NB4 (cell line): ENCODE measurements at regions not wholly inside any gene's neighbourhood (a gene's known extent, or its start where the extent isn't known, plus 50 kb on each side); places are given as distances from the start of the nearest gene placed in this dataset.
"Not testable (repeated sequence)": the region's sequence is repeated elsewhere in the genome, so short reads cannot be mapped to it uniquely, and the experiment has no call there.

Experiments
- DNase-seq: peaks from one replicate; pipeline ENCODE4 v3.0.0; 2010; ENCODE audit warnings: low read depth
- H3K4me3 ChIP-seq: one replicate; pipeline ENCODE4 v1.5.1; 2011; ENCODE audit warnings: mild to moderate bottlenecking, low read depth, low read length, moderate library complexity
- MYC ChIP-seq: IDR thresholded peaks from 2 replicates; pipeline ENCODE4 v1.6.1; 2011; ENCODE audit warnings: low read depth, low read length
- POLR2A ChIP-seq: IDR thresholded peaks from 2 replicates; pipeline ENCODE4 v1.6.1; 2011; ENCODE audit warnings: mild to moderate bottlenecking; ENCODE audit not compliant: insufficient read length; ENCODE audit errors: extremely low read depth
- TF ChIP-seq, protein P1 (sequence below): IDR thresholded peaks from one replicate; pipeline ENCODE4 v1.5.1; 2012; ENCODE audit warnings: low read depth, low read length
- TF ChIP-seq, protein P2 (sequence below): IDR thresholded peaks from 2 replicates; pipeline ENCODE4 v1.6.1; 2011; ENCODE audit warnings: low read depth, low read length

DNA sequence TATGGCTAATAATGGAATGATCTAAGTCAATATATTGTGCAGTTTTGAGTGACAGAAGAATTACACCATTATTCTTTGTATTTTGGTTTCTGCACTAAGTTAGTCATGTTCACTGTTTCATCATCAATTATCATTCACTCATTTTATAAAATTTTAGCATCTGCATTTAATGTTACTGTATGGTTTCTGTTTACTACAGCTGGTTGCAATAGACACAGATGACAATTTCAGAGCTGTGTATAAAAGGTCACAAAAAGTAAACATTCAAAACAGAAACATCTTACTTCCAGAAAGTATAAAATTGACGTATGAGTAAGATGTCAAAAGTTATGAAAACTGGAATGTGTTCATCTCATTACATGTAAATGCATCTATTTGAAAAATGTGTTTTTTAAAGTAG is 111.1 kb upstream of the GBE1 start:
- TF ChIP-seq, protein P1, sequence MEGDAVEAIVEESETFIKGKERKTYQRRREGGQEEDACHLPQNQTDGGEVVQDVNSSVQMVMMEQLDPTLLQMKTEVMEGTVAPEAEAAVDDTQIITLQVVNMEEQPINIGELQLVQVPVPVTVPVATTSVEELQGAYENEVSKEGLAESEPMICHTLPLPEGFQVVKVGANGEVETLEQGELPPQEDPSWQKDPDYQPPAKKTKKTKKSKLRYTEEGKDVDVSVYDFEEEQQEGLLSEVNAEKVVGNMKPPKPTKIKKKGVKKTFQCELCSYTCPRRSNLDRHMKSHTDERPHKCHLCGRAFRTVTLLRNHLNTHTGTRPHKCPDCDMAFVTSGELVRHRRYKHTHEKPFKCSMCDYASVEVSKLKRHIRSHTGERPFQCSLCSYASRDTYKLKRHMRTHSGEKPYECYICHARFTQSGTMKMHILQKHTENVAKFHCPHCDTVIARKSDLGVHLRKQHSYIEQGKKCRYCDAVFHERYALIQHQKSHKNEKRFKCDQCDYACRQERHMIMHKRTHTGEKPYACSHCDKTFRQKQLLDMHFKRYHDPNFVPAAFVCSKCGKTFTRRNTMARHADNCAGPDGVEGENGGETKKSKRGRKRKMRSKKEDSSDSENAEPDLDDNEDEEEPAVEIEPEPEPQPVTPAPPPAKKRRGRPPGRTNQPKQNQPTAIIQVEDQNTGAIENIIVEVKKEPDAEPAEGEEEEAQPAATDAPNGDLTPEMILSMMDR = no peak
- TF ChIP-seq POLR2A (no peak), MYC (no peak)
- TF ChIP-seq, protein P2, sequence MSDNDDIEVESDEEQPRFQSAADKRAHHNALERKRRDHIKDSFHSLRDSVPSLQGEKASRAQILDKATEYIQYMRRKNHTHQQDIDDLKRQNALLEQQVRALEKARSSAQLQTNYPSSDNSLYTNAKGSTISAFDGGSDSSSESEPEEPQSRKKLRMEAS = no peak
- no peak for DNase-seq

GRCh38 chr3:81871358-81872155 is 110.1 kb upstream of the GBE1 start:
- H3K4me3 ChIP-seq = no peak overlapping the region
- TF ChIP-seq, protein P1 = no peak
- TF ChIP-seq POLR2A (no peak), MYC (no peak)
- TF ChIP-seq, protein P2 = no peak
- DNase-seq = peak; percentile 4

More for the DNA sequence above, 111.1 kb upstream of the GBE1 start:
- no peak overlapping the region for H3K4me3 ChIP-seq

DNA sequence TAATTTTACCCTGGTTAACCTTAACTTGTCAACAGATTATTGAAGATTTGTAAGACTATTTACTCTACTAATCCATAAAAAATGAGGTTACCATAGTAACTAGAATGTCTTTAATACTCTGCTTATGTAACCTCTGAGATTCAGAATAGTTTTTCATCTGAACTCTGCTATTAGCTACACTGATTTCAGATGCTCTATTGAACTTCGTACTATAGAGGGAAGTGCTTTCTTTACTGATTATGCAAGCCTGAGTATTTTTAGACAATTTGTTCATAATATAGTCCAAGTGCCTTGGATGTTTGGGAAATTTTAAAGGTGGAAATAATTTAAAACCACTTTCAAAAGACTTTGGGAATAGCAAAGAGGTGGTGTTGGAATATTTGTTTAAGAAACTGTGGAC is 107.9 kb upstream of the GBE1 start:
- DNase-seq = no peak
- H3K4me3 ChIP-seq = no peak overlapping the region
- TF ChIP-seq, protein P1 = no peak
- TF ChIP-seq, protein P2 = no peak
- TF ChIP-seq MYC = no peak
- TF ChIP-seq POLR2A = no peak

DNA sequence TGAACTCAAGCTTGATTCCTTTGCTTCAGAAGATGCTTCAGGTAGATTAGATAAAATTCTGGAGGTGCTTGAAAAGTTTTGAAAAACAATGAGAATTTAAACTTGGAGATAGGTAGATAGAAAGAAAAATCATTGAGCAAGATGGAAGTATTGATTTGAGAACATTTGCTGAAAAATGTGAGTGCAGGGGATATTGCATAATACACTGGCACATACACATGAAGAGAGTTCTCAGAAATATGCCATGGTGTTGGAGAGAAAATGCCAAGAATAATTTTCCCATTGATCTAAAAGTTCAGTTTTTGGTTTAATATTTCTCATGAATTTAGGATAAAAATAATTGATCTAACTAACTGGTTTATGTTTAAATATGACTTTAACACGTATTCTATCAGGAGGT is 107.2 kb upstream of the GBE1 start:
- no peak overlapping the region for H3K4me3 ChIP-seq
- DNase-seq = no peak
- TF ChIP-seq MYC (no peak), POLR2A (no peak)
- TF ChIP-seq, protein P2 = no peak
- TF ChIP-seq, protein P1 = no peak

DNA sequence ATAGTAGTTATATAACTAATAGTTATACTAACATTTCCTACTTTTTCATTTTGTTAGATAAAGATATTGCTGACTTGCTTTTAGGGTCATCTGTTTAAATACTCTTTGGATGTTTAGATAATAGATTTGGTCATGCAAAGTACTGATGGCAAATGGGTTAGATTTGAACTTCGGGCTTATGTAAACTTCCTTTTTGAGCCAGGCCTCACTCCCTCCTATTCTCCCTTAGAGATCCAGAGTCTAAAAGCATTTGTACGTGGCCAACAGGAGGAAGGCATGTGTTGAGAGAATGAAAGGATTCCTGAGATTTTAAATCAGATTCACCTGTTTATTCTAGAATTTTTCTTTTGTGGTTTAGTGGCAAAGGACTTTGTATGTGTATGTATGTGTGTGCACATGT is 106.4 kb upstream of the GBE1 start:
- no peak overlapping the region for H3K4me3 ChIP-seq
- DNase-seq = no peak
- TF ChIP-seq, protein P2 = no peak
- TF ChIP-seq POLR2A = no peak
- TF ChIP-seq, protein P1 = no peak
- no peak for TF ChIP-seq MYC

- not testable (repeated sequence) for DNase-seq, H3K4me3 ChIP-seq
Measured at GRCh38 chr3:81865164-81865563, 103.7 kb upstream of the GBE1 start.
